GM19463 (cell line): ENCODE measurements at regions not wholly inside any gene's neighbourhood (a gene's known extent, or its start where the extent isn't known, plus 50 kb on each side); places are given as distances from the start of the nearest gene placed in this dataset.
A peak's percentile ranks its signal among the peaks of the same experiment; 100 is the strongest.

ENCODE experiments used
- ATAC-seq: cut with Tn5 transposase; IDR thresholded peaks from one replicate; pipeline ENCODE4 v1.9.1; 2021; ENCODE audit warnings: mild to moderate bottlenecking, moderate library complexity; ENCODE audit not compliant: unreplicated experiment

- no peak for ATAC-seq
Measured at GRCh38 chr2:4356109-4356508, 652.7 kb downstream of the DCDC2C start.

- no peak for ATAC-seq
Measured at GRCh38 chr2:4356541-4356940, 653.2 kb downstream of the DCDC2C start.

GRCh38 chr2:4357121-4357520 lies 653.7 kb downstream of the DCDC2C start:
- no peak for ATAC-seq

GRCh38 chr2:4358837-4359236 lies 655.5 kb downstream of the DCDC2C start:
- no peak for ATAC-seq

- no peak for ATAC-seq
Measured at GRCh38 chr2:4368907-4369306, 665.5 kb downstream of the DCDC2C start.

GRCh38 chr2:4369826-4370419 lies 666.5 kb downstream of the DCDC2C start:
- no peak for ATAC-seq

- ATAC-seq: no peak
Measured at GRCh38 chr2:4370422-4371090, 667.2 kb downstream of the DCDC2C start.

- ATAC-seq: no peak
Measured at GRCh38 chr2:4381049-4381448, 677.7 kb downstream of the DCDC2C start.

- no peak for ATAC-seq
Measured at GRCh38 chr2:4381773-4382172, 678.4 kb downstream of the DCDC2C start.

GRCh38 chr2:4391013-4391412 lies 687.6 kb downstream of the DCDC2C start:
- no peak for ATAC-seq

- no peak for ATAC-seq
Measured at GRCh38 chr2:4404363-4404762, 701.0 kb downstream of the DCDC2C start.

- ATAC-seq: no peak
Measured at GRCh38 chr2:4408321-4408720, 704.9 kb downstream of the DCDC2C start.

- ATAC-seq: no peak
Measured at GRCh38 chr2:4412637-4413187, 709.3 kb downstream of the DCDC2C start.

GRCh38 chr2:4415171-4415570 lies 711.8 kb downstream of the DCDC2C start:
- ATAC-seq: no peak

- peak; percentile 47 for ATAC-seq
Measured at GRCh38 chr2:4415810-4416413, 712.5 kb downstream of the DCDC2C start.

- ATAC-seq: no peak
Measured at GRCh38 chr2:4416431-4416830, 713.1 kb downstream of the DCDC2C start.

GRCh38 chr2:4417771-4418170 lies 714.4 kb downstream of the DCDC2C start:
- ATAC-seq: no peak

GRCh38 chr2:4420032-4420431 lies 716.7 kb downstream of the DCDC2C start:
- ATAC-seq: no peak

- no peak for ATAC-seq
Measured at GRCh38 chr2:4424153-4424552, 720.8 kb downstream of the DCDC2C start.

GRCh38 chr2:4427083-4427482 lies 723.7 kb downstream of the DCDC2C start:
- no peak for ATAC-seq

GRCh38 chr2:4445821-4446220 lies 742.4 kb downstream of the DCDC2C start:
- no peak for ATAC-seq

GRCh38 chr2:4454907-4455306 lies 751.5 kb downstream of the DCDC2C start:
- ATAC-seq: no peak
